Keratinocyte (primary cell): ENCODE measurements at regions not wholly inside any gene's neighbourhood (a gene's known extent, or its start where the extent isn't known, plus 50 kb on each side); places are given as distances from the start of the nearest gene placed in this dataset.

Experiments
- DNase-seq: peaks from one replicate; pipeline ENCODE4 v3.0.0-alpha.2; 2011; ENCODE audit warnings: low read depth, missing footprints, low spot score
- FAIRE-seq: peaks from 2 replicates; lab custom pipeline; 2011; peaks lifted over from hg19 to GRCh38; lab: Jason Lieb, UNC
- H2AFZ ChIP-seq: 2 replicates; pipeline ENCODE4 v1.6.0; 2012; ENCODE audit warnings: low read length, control low read depth, inconsistent platforms; ENCODE audit not compliant: control insufficient read depth
- H3K27ac ChIP-seq: 2 replicates; pipeline ENCODE4 v1.5.1; 2011; ENCODE audit warnings: low read length; ENCODE audit not compliant: control insufficient read depth, insufficient read depth
- H3K27me3 ChIP-seq: 3 replicates; pipeline ENCODE4 v1.6.0; 2011; ENCODE audit warnings: low read length; ENCODE audit not compliant: control insufficient read depth, insufficient read depth; ENCODE audit errors: extremely low read depth
- H3K36me3 ChIP-seq, 2 experiments: 2 replicates in 1 of 2; 3 replicates in 1 of 2; pipeline ENCODE4 v1.5.1; 2011; ENCODE audit warnings: low read length in 2 of 2, mild to moderate bottlenecking in 1 of 2; ENCODE audit not compliant: control insufficient read depth in 2 of 2, insufficient read depth in 2 of 2; ENCODE audit errors: extremely low read depth in 1 of 2
- H3K4me1 ChIP-seq: 3 replicates; pipeline ENCODE4 v1.5.1; 2011; ENCODE audit warnings: low read length; ENCODE audit not compliant: control insufficient read depth, insufficient read depth; ENCODE audit errors: extremely low read depth
- H3K4me2 ChIP-seq: 3 replicates; pipeline ENCODE4 v1.6.0; 2011; ENCODE audit warnings: low read depth, low read length; ENCODE audit not compliant: control insufficient read depth, insufficient read depth; ENCODE audit errors: extremely low read depth
- H3K4me3 ChIP-seq, 3 experiments: fragments of 200-600 bp in 1 of 3; sonication (generic) in 1 of 3; 2 replicates in 2 of 3; 3 replicates in 1 of 3; pipeline ENCODE4 v1.5.1; 2011 to 2016; ENCODE audit warnings: low read length in 3 of 3, mild to moderate bottlenecking in 3 of 3, control low read depth in 2 of 3, inconsistent platforms in 1 of 3, low read depth in 1 of 3, mixed read lengths in 1 of 3, mixed run types in 1 of 3, moderate library complexity in 1 of 3; ENCODE audit not compliant: control insufficient read depth in 2 of 3, insufficient read depth in 2 of 3; ENCODE audit errors: extremely low read depth in 1 of 3
- H3K79me2 ChIP-seq: 2 replicates; pipeline ENCODE4 v1.6.0; 2012; ENCODE audit warnings: low read length; ENCODE audit not compliant: control insufficient read depth, insufficient read depth
- H3K9ac ChIP-seq: 3 replicates; pipeline ENCODE4 v1.6.0; 2011; ENCODE audit warnings: low read length; ENCODE audit not compliant: control insufficient read depth, insufficient read depth; ENCODE audit errors: extremely low read depth
- H3K9me1 ChIP-seq: 3 replicates; pipeline ENCODE4 v1.6.0; 2011; ENCODE audit warnings: low read length; ENCODE audit not compliant: control insufficient read depth, insufficient read depth; ENCODE audit errors: extremely low read depth
- H3K9me3 ChIP-seq: 2 replicates; pipeline ENCODE4 v1.5.1; 2012; ENCODE audit warnings: low read depth, low read length; ENCODE audit not compliant: control insufficient read depth
- H4K20me1 ChIP-seq: 3 replicates; pipeline ENCODE4 v1.6.0; 2011; ENCODE audit warnings: low read length; ENCODE audit not compliant: control insufficient read depth, insufficient read depth; ENCODE audit errors: extremely low read depth
- EZH2 ChIP-seq: IDR thresholded peaks from one replicate; pipeline ENCODE4 v1.6.1; 2012; ENCODE audit warnings: inconsistent platforms, mild to moderate bottlenecking, low read length, moderate library complexity
- dilution Hi-C: fragments of 300-500 bp; cut with MboI; formaldehyde crosslinking; loops from one replicate; pipeline ENCODE4 v1.7.0; 2020; ENCODE audit warnings: low sequenced_read_pairs; ENCODE audit not compliant: extremely low pct_ligation_motif_present
- TF ChIP-seq, protein P1 (sequence below), 3 experiments: IDR thresholded peaks in 1 of 3; conservative IDR thresholded peaks in 1 of 3; optimal IDR thresholded peaks in 1 of 3; 2 replicates in 2 of 3; 3 replicates in 1 of 3; pipeline versions ENCODE3 to v1.5.1; 2011; ENCODE audit warnings: low read length in 3 of 3, mild to moderate bottlenecking in 3 of 3, moderate library complexity in 2 of 3, control low read depth in 1 of 3, inconsistent platforms in 1 of 3; ENCODE audit not compliant: insufficient read depth in 2 of 3; ENCODE audit errors: extremely low read depth in 1 of 3

- Histone ChIP-seq H3K9me1 (no peaks in the 10 kb centered on the region), H3K36me3 (no peaks in the 10 kb centered on the region), H3K9me3 (no peaks in the 10 kb centered on the region), H3K79me2 (no peaks in the 10 kb centered on the region), H2AFZ (no peak overlapping the region), H3K27me3 (no peaks in the 10 kb centered on the region), H3K4me2 (no peak overlapping the region), H4K20me1 (no peaks in the 10 kb centered on the region), H3K9ac (no peak overlapping the region), H3K4me1 (no peaks in the 10 kb centered on the region), H3K4me3 (no peak overlapping the region), H3K27ac (no peak overlapping the region)
- TF ChIP-seq EZH2: no peak
- TF ChIP-seq, protein P1, sequence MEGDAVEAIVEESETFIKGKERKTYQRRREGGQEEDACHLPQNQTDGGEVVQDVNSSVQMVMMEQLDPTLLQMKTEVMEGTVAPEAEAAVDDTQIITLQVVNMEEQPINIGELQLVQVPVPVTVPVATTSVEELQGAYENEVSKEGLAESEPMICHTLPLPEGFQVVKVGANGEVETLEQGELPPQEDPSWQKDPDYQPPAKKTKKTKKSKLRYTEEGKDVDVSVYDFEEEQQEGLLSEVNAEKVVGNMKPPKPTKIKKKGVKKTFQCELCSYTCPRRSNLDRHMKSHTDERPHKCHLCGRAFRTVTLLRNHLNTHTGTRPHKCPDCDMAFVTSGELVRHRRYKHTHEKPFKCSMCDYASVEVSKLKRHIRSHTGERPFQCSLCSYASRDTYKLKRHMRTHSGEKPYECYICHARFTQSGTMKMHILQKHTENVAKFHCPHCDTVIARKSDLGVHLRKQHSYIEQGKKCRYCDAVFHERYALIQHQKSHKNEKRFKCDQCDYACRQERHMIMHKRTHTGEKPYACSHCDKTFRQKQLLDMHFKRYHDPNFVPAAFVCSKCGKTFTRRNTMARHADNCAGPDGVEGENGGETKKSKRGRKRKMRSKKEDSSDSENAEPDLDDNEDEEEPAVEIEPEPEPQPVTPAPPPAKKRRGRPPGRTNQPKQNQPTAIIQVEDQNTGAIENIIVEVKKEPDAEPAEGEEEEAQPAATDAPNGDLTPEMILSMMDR (optimal IDR thresholded peaks at IDR 0.05 in 1 of 3, IDR thresholded peaks at IDR 0.05 in 1 of 3, conservative IDR thresholded peaks at IDR 0.05 in 1 of 3; ENCODE audit: extremely low read depth in 1 of 3, insufficient read depth in 2 of 3, low read length in 3 of 3): no peak
- dilution Hi-C loops: no loop called here
- no peak for FAIRE-seq
- DNase-seq: no peak
Measured at GRCh38 chr16:72646615-72647014, 401.3 kb downstream of the ZFHX3 start.

DNA sequence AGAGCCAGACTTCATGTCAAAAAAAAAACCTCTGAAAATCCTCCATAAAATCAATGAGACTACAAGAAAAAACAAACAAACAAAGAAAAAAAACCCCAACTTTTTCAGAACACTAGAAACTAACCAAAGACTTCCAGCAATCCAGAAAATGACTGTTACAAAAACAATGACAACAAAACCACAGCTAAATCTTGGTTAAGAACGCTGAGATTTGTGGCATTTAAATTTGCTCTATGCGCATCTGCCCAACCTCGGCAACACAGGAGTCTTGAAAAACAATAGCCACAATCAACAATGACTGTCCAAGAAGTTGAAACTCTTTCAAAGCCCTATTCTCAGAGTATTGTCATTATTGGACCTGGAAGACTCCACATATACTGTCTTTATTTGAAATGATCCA is 402.4 kb downstream of the ZFHX3 start:
- no peak overlapping the region for H3K4me3 ChIP-seq
- TF ChIP-seq, protein P1 (optimal IDR thresholded peaks at IDR 0.05 in 1 of 3, IDR thresholded peaks at IDR 0.05 in 1 of 3, conservative IDR thresholded peaks at IDR 0.05 in 1 of 3; ENCODE audit: extremely low read depth in 1 of 3, insufficient read depth in 2 of 3, low read length in 3 of 3): no peak
- TF ChIP-seq EZH2: no peak
- no peaks in the 10 kb centered on the region for H3K9me3 ChIP-seq
- no peak overlapping the region for H2AFZ ChIP-seq
- no peak overlapping the region for H3K4me2 ChIP-seq
- H3K4me1 ChIP-seq: no peaks in the 10 kb centered on the region
- no peaks in the 10 kb centered on the region for H3K9me1 ChIP-seq
- H4K20me1 ChIP-seq: no peaks in the 10 kb centered on the region
- H3K27ac ChIP-seq: no peak overlapping the region
- no peaks in the 10 kb centered on the region for H3K36me3 ChIP-seq
- FAIRE-seq: no peak
- no peaks in the 10 kb centered on the region for H3K27me3 ChIP-seq
- no peak for DNase-seq
- no peaks in the 10 kb centered on the region for H3K79me2 ChIP-seq
- H3K9ac ChIP-seq: no peak overlapping the region
- dilution Hi-C loops: no loop called here
